A673 (cell line): ENCODE measurements at regions not wholly inside any gene's neighbourhood (a gene's known extent, or its start where the extent isn't known, plus 50 kb on each side); places are given as distances from the start of the nearest gene placed in this dataset.

Experiments used
- BruUV-seq: library from RNA; stranded (reverse); fragments of 400-500 nt; replicated peaks from 2 replicates; lab custom pipeline; 2021; lab: Mats Ljungman, UMichigan
- CTCF ChIA-PET: fragments of 300-600 bp; sonication (Branson Sonifier 250); formaldehyde crosslinking; loops from one replicate; lab custom pipeline; 2022; ENCODE audit warnings: antibody characterized with exemption; lab: Charles Lee
- POLR2A ChIA-PET: fragments of 300-600 bp; sonication (Branson Sonifier 250); formaldehyde crosslinking; loops from one replicate; lab custom pipeline; 2022; ENCODE audit warnings: antibody characterized with exemption; ENCODE audit not compliant: low non-redundant PET; lab: Charles Lee
- DNase-seq: peaks from one replicate; pipeline ENCODE4 v3.0.0-alpha.2; 2015; ENCODE audit warnings: low spot score
- H3K27ac ChIP-seq: fragments of 200-600 bp; sonication (generic); 2 replicates; pipeline ENCODE4 v1.5.1; 2016; ENCODE audit warnings: mixed run types, low read depth, mild to moderate bottlenecking, mixed read lengths, antibody characterized with exemption, low read length; ENCODE audit not compliant: poor library complexity, severe bottlenecking
- H3K27me3 ChIP-seq: fragments of 200-600 bp; sonication (generic); replicated peaks from 2 replicates; pipeline ENCODE4 v1.6.1; 2017; ENCODE audit warnings: mixed run types, low read depth, mild to moderate bottlenecking, mixed read lengths, antibody characterized with exemption, low read length; ENCODE audit not compliant: insufficient read depth, poor library complexity
- H3K36me3 ChIP-seq: fragments of 200-600 bp; sonication (generic); 2 replicates; pipeline ENCODE4 v1.6.1; 2016; ENCODE audit warnings: mixed run types, mild to moderate bottlenecking, mixed read lengths, antibody characterized with exemption, low read length; ENCODE audit not compliant: insufficient read depth, poor library complexity, severe bottlenecking
- H3K4me1 ChIP-seq: fragments of 200-600 bp; sonication (generic); 2 replicates; pipeline ENCODE4 v1.6.1; 2017; ENCODE audit warnings: mixed run types, mild to moderate bottlenecking, mixed read lengths, antibody characterized with exemption, low read length; ENCODE audit not compliant: insufficient read depth, poor library complexity, severe bottlenecking
- H3K4me3 ChIP-seq: fragments of 200-600 bp; sonication (generic); 2 replicates; pipeline ENCODE4 v1.5.1; 2016; ENCODE audit warnings: low read depth, mixed run types, mild to moderate bottlenecking, mixed read lengths, low read length; ENCODE audit not compliant: poor library complexity, severe bottlenecking
- H3K9me3 ChIP-seq: fragments of 200-600 bp; sonication (generic); 2 replicates; pipeline ENCODE4 v1.6.1; 2016; ENCODE audit warnings: mixed run types, low read depth, mild to moderate bottlenecking, mixed read lengths, antibody characterized with exemption, low read length; ENCODE audit not compliant: poor library complexity, severe bottlenecking
- EZH2 ChIP-seq: fragments of 200-600 bp; sonication (generic); IDR thresholded peaks from 2 replicates; pipeline ENCODE4 v1.6.1; 2017; ENCODE audit warnings: borderline replicate concordance, low read depth, mild to moderate bottlenecking, mixed read lengths, antibody characterized with exemption, low read length; ENCODE audit not compliant: poor library complexity, severe bottlenecking
- intact Hi-C: fragments of 100-400 bp; cut with micrococcal nuclease; formaldehyde crosslinking; loops from one replicate; pipeline ENCODE4 v1.10.0; 2022; ENCODE audit not compliant: unreplicated experiment
- TF ChIP-seq, protein P1 (sequence below): fragments of 300-800, 200-600 bp; sonication (generic); conservative IDR thresholded peaks from 2 replicates; pipeline ENCODE4 v1.5.1; 2017; ENCODE audit warnings: low read depth, mild to moderate bottlenecking, antibody characterized with exemption, low read length, moderate library complexity, mixed read lengths

GRCh38 chr1:70916034-70916427 lies 131.6 kb downstream of the PTGER3 start:
- H3K27ac ChIP-seq, result no peak overlapping the region
- POLR2A ChIA-PET, result no interaction called here
- no TSS peak for BruUV-seq
- peaks cover 6% of the 10 kb centered on the region for H3K9me3 ChIP-seq
- CTCF ChIA-PET, result no interaction called here
- H3K4me1 ChIP-seq, result peaks cover 5% of the 10 kb centered on the region
- no peak overlapping the region for H3K4me3 ChIP-seq
- no peak for TF ChIP-seq EZH2
- TF ChIP-seq, protein P1, sequence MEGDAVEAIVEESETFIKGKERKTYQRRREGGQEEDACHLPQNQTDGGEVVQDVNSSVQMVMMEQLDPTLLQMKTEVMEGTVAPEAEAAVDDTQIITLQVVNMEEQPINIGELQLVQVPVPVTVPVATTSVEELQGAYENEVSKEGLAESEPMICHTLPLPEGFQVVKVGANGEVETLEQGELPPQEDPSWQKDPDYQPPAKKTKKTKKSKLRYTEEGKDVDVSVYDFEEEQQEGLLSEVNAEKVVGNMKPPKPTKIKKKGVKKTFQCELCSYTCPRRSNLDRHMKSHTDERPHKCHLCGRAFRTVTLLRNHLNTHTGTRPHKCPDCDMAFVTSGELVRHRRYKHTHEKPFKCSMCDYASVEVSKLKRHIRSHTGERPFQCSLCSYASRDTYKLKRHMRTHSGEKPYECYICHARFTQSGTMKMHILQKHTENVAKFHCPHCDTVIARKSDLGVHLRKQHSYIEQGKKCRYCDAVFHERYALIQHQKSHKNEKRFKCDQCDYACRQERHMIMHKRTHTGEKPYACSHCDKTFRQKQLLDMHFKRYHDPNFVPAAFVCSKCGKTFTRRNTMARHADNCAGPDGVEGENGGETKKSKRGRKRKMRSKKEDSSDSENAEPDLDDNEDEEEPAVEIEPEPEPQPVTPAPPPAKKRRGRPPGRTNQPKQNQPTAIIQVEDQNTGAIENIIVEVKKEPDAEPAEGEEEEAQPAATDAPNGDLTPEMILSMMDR, result no peak
- peaks cover 3% of the 10 kb centered on the region for H3K36me3 ChIP-seq
- H3K27me3 ChIP-seq, result no peaks in the 10 kb centered on the region
- intact Hi-C loops, result no loop called here
- DNase-seq, result no peak

DNA sequence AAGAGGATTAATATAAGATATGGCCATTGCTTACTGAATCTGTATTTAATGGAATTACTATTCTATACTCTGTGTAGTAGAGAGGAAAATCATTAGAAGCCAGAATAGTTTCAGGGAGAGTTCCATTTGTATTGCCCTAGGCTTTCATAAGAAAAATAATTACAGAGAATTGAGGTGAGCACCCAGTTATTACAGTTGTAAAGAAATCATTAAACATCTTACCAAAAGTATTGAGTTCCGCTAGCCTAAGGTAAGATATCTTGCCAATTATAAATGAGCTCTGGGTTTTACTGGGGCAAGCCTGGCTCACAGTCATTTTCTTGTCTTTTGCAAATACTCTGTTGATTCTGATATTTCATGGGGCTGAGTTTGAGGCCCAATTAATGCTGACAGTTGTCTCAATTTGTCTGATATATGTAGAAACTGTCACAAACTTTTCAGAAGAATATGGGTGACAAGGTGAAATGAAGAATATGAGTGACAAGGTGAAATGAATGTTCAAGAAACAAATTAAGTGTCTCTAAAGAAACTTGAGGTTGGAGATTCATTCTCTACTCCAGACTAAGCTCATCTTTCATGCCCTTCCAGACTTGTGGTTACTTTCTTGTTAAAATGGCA lies 127.8 kb downstream of the PTGER3 start:
- TF ChIP-seq, protein P1, result no peak
- TF ChIP-seq EZH2, result no peak
- Histone ChIP-seq H3K4me1 (peaks cover 5% of the 10 kb centered on the region), H3K9me3 (peaks cover 42% of the 10 kb centered on the region), H3K27ac (no peak overlapping the region), H3K36me3 (peaks cover 21% of the 10 kb centered on the region), H3K4me3 (no peak overlapping the region), H3K27me3 (no peaks in the 10 kb centered on the region)
- DNase-seq, result no peak
- ChIA-PET POLR2A (no interaction called here), CTCF (no interaction called here)
- intact Hi-C loops, result no loop called here
- BruUV-seq, result no TSS peak
